ENCODE measurements at regions not wholly inside any gene's neighbourhood (a gene's known extent, or its start where the extent isn't known, plus 50 kb on each side); places are given as distances from the start of the nearest gene placed in this dataset.

DNA sequence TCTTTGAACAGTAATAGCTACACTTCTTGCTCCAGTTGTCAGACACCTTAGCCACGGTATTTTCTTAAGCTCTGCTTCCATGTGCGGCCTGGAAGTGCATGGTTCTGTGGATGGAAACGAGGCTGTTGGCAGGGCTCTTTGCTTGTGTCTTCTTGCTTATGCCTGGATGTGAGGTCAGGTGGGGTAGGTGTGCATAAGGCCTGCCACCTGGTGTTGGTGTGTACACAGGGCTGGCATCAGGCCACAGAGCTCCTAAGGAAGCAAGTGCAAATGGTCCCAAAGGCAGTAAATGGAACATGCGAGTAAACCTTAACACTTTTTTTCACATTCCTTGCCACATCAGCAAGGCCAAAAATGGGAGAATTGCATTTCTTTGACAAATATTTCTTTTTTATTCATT is 158.1 kb upstream of the GMDS start:
- Histone ChIP-seq H3K4me1 (ENCODE audit: insufficient read depth, low read length) (no peaks in the 10 kb centered on the region), H3K9me3 (ENCODE audit: low read length) (no peaks in the 10 kb centered on the region), H3K27ac (ENCODE audit: extremely low read length, insufficient read depth, low read length) (no peak overlapping the region), H3K27me3 (ENCODE audit: control insufficient read depth in 1 of 2, insufficient read depth in 2 of 2, low read length in 2 of 2) (no peaks in the 10 kb centered on the region), H3K9ac (ENCODE audit: insufficient read depth, low read depth, low read length) (no peak overlapping the region), H4K20me1 (ENCODE audit: insufficient read depth, low read length) (no peaks in the 10 kb centered on the region), H3K4me2 (ENCODE audit: low read depth, low read length) (no peak overlapping the region), H2AFZ (ENCODE audit: low read length) (no peak overlapping the region), H3K4me3 (replicated peaks in 1 of 3; ENCODE audit: insufficient read depth in 1 of 3, low read depth in 2 of 3, low read length in 3 of 3) (no peak overlapping the region), H3K36me3 (replicated peaks in 1 of 2; ENCODE audit: control insufficient read depth in 1 of 2, insufficient read depth in 2 of 2, low read length in 2 of 2) (no peaks in the 10 kb centered on the region; a peak in 1 of 5 replicates), H3K79me2 (ENCODE audit: insufficient read depth, low read length) (no peaks in the 10 kb centered on the region)
- ChIA-PET POLR2A (no interaction called here), CTCF (ENCODE audit: low intra/inter-chr PET ratio, low total read pairs) (no interaction called here)
- intact Hi-C loops (cut with micrococcal nuclease; ENCODE audit: unreplicated experiment) (no loop called here), in situ Hi-C loops (cut with HindIII; ENCODE audit: extremely low pct_ligation_motif_present, low pct_unique_long_range_greater_than_20kb) (no loop called here)
- FAIRE-seq (no peak), DNase-seq (ENCODE audit: low spot score) (no peak), ATAC-seq (peak; percentile 45; the same call in 2 of the 3 replicates)
- TF ChIP-seq, protein P1, sequence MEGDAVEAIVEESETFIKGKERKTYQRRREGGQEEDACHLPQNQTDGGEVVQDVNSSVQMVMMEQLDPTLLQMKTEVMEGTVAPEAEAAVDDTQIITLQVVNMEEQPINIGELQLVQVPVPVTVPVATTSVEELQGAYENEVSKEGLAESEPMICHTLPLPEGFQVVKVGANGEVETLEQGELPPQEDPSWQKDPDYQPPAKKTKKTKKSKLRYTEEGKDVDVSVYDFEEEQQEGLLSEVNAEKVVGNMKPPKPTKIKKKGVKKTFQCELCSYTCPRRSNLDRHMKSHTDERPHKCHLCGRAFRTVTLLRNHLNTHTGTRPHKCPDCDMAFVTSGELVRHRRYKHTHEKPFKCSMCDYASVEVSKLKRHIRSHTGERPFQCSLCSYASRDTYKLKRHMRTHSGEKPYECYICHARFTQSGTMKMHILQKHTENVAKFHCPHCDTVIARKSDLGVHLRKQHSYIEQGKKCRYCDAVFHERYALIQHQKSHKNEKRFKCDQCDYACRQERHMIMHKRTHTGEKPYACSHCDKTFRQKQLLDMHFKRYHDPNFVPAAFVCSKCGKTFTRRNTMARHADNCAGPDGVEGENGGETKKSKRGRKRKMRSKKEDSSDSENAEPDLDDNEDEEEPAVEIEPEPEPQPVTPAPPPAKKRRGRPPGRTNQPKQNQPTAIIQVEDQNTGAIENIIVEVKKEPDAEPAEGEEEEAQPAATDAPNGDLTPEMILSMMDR (CRISPR knock-in tag; IDR thresholded peaks at IDR 0.05), result peak; percentile 32
- TF ChIP-seq STAG1 (CRISPR knock-in tag; IDR thresholded peaks at IDR 0.05) (0 out of 2 replicates have a peak, but pooled peaks have one; percentile 8), FOXA1 (IDR thresholded peaks at IDR 0.05) (no peak), FOXA1 (CRISPR knock-in tag; IDR thresholded peaks at IDR 0.05) (peak; percentile 17; the same call in 1 of the 2 replicates), THAP11 (CRISPR knock-in tag; IDR thresholded peaks at IDR 0.05) (no peak)
- TF ChIP-seq, protein P2, sequence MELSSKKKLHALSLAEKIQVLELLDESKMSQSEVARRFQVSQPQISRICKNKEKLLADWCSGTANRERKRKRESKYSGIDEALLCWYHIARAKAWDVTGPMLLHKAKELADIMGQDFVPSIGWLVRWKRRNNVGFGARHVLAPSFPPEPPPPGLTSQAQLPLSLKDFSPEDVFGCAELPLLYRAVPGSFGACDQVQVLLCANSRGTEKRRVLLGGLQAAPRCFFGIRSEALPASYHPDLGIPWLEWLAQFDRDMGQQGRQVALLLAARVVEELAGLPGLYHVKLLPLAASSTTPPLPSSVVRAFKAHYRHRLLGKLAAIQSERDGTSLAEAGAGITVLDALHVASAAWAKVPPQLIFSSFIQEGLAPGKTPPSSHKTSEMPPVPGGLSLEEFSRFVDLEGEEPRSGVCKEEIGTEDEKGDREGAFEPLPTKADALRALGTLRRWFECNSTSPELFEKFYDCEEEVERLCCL (CRISPR knock-in tag; IDR thresholded peaks at IDR 0.05; ENCODE audit: borderline replicate concordance), result no peak
- TF ChIP-seq, protein P3, sequence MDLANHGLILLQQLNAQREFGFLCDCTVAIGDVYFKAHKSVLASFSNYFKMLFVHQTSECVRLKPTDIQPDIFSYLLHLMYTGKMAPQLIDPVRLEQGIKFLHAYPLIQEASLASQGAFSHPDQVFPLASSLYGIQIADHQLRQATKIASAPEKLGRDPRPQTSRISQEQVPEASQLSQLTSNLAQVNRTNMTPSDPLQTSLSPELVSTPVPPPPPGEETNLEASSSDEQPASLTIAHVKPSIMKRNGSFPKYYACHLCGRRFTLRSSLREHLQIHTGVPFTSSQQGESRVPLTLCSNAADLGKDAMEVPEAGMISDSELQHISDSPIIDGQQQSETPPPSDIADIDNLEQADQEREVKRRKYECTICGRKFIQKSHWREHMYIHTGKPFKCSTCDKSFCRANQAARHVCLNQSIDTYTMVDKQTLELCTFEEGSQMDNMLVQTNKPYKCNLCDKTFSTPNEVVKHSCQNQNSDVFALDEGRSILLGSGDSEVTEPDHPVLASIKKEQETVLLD (CRISPR knock-in tag; IDR thresholded peaks at IDR 0.05; ENCODE audit: low read depth), result no peak
- no TSS peak for BruUV-seq (replicated peaks)
- WGBS (ENCODE audit: low lambda C conversion rate), result 93% methylated on average over 4 of the region's 4 CpGs
